Mucosa of stomach (tissue), 1 donor: ENCODE measurements at regions not wholly inside any gene's neighbourhood (a gene's known extent, or its start where the extent isn't known, plus 50 kb on each side); places are given as distances from the start of the nearest gene placed in this dataset.

Experiments used
- H3K27me3 ChIP-seq: one replicate; pipeline ENCODE4 v1.7.0; 2013; ENCODE audit warnings: mild to moderate bottlenecking, low read length; ENCODE audit not compliant: control insufficient read depth, insufficient read depth
- H3K36me3 ChIP-seq: one replicate; pipeline ENCODE4 v1.7.0; 2013; ENCODE audit warnings: low read length; ENCODE audit not compliant: control insufficient read depth, insufficient read depth
- H3K4me1 ChIP-seq: one replicate; pipeline ENCODE4 v1.7.0; 2013; ENCODE audit warnings: mild to moderate bottlenecking, low read length; ENCODE audit not compliant: control insufficient read depth, insufficient read depth
- H3K4me3 ChIP-seq: one replicate; pipeline ENCODE4 v1.7.0; 2013; ENCODE audit warnings: low read length
- H3K9ac ChIP-seq: one replicate; pipeline ENCODE4 v1.7.0; 2013; ENCODE audit warnings: mild to moderate bottlenecking, low read length, moderate library complexity
- H3K9me3 ChIP-seq: one replicate; pipeline ENCODE4 v1.7.0; 2013; ENCODE audit warnings: mild to moderate bottlenecking, low read length, moderate library complexity; ENCODE audit not compliant: control insufficient read depth
- donor health status: Pancreatic carcinoma.

GRCh38 chr2:220440731-220441130, 813.3 kb downstream of the SLC4A3 start:
- Histone ChIP-seq H3K36me3 (no peaks in the 10 kb centered on the region), H3K27me3 (no peaks in the 10 kb centered on the region), H3K9ac (no peak overlapping the region), H3K4me1 (no peaks in the 10 kb centered on the region), H3K4me3 (no peak overlapping the region), H3K9me3 (no peaks in the 10 kb centered on the region)

DNA sequence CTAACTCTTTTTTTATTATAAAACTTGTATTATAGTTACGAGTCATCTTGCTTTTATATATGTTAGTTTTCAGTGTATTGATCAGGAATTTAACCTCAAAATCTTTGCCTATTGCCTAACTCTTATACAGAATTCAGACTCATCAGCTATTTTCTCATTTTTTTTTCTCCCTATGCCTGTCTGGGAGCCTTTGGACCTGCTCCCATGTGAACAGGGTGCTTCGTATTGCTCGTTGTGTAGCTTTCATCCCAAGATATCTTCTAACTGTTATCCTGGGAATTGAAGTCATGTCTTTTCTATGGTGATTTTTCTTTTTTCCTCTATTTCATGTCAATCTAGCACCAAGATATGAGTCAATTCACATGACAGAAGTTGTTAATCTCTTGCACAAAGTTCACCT, 814.0 kb downstream of the SLC4A3 start:
- Histone ChIP-seq H3K4me3 (no peak overlapping the region), H3K27me3 (no peaks in the 10 kb centered on the region), H3K4me1 (no peaks in the 10 kb centered on the region), H3K36me3 (no peaks in the 10 kb centered on the region), H3K9ac (no peak overlapping the region), H3K9me3 (no peaks in the 10 kb centered on the region)

DNA sequence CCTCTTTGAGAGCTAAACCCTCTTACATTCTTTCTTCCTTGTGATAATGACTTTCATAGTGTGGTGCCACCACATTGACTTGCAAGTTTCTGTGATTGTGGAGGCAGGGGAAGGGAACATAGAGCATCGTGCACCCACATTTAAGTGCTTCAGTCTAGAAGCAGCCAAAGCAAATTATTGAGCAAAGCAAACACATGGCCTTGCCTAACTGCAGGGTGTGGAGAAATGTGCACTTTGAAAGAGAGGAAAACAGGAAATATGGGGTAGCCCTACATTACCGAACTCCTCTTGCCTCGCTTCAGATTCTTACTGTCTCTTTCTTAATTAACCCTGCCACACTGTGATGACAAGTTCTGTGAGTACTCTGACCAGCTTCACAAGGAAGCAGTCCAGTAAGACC, 814.6 kb downstream of the SLC4A3 start:
- H3K9me3 ChIP-seq, result no peaks in the 10 kb centered on the region
- no peaks in the 10 kb centered on the region for H3K4me1 ChIP-seq
- no peaks in the 10 kb centered on the region for H3K27me3 ChIP-seq
- no peaks in the 10 kb centered on the region for H3K36me3 ChIP-seq
- no peak overlapping the region for H3K4me3 ChIP-seq
- H3K9ac ChIP-seq, result no peak overlapping the region

GRCh38 chr2:220445429-220446105, 818.1 kb downstream of the SLC4A3 start:
- Histone ChIP-seq H3K27me3 (no peaks in the 10 kb centered on the region), H3K4me1 (no peaks in the 10 kb centered on the region), H3K4me3 (no peak overlapping the region), H3K9ac (no peak overlapping the region), H3K36me3 (no peaks in the 10 kb centered on the region), H3K9me3 (no peaks in the 10 kb centered on the region)

- H3K36me3 ChIP-seq, result no peaks in the 10 kb centered on the region
- H3K27me3 ChIP-seq, result no peaks in the 10 kb centered on the region
- no peak overlapping the region for H3K4me3 ChIP-seq
- H3K4me1 ChIP-seq, result no peaks in the 10 kb centered on the region
- no peak overlapping the region for H3K9ac ChIP-seq
- no peaks in the 10 kb centered on the region for H3K9me3 ChIP-seq
Observed at GRCh38 chr2:220446106-220446712, 818.8 kb downstream of the SLC4A3 start.

- H3K27me3 ChIP-seq, result no peaks in the 10 kb centered on the region
- H3K4me1 ChIP-seq, result no peaks in the 10 kb centered on the region
- no peaks in the 10 kb centered on the region for H3K9me3 ChIP-seq
- no peak overlapping the region for H3K9ac ChIP-seq
- H3K36me3 ChIP-seq, result no peaks in the 10 kb centered on the region
- no peak overlapping the region for H3K4me3 ChIP-seq
Observed at GRCh38 chr2:220450846-220451245, 823.4 kb downstream of the SLC4A3 start.

- Histone ChIP-seq H3K36me3 (no peaks in the 10 kb centered on the region), H3K9me3 (no peaks in the 10 kb centered on the region), H3K4me3 (no peak overlapping the region), H3K9ac (no peak overlapping the region), H3K4me1 (no peaks in the 10 kb centered on the region), H3K27me3 (no peaks in the 10 kb centered on the region)
Observed at GRCh38 chr2:220451438-220451837, 824.0 kb downstream of the SLC4A3 start.

DNA sequence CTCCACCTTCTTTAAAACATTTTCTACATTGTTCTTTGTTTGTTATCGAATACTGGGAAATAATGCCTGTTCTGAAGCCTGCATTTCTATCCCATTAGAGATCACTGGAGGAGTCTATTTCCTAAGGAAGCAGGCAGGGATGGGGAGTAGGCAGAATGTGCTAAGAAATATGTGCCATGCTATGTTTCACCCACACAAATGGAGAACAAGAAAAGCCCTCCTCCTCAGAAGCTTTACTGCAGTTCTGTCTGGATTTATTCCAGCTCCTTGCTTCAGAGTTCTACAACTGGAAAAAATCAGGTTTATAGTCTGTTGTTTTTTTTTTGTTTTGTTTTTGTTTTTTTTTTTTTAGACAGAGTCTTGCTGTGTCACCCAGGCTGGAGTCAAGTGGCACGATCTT, 825.1 kb downstream of the SLC4A3 start:
- Histone ChIP-seq H3K4me1 (no peaks in the 10 kb centered on the region), H3K9ac (no peak overlapping the region), H3K27me3 (no peaks in the 10 kb centered on the region), H3K4me3 (no peak overlapping the region), H3K9me3 (no peaks in the 10 kb centered on the region), H3K36me3 (no peaks in the 10 kb centered on the region)

- H3K4me1 ChIP-seq, result no peaks in the 10 kb centered on the region
- H3K4me3 ChIP-seq, result no peak overlapping the region
- no peaks in the 10 kb centered on the region for H3K27me3 ChIP-seq
- H3K9ac ChIP-seq, result no peak overlapping the region
- no peaks in the 10 kb centered on the region for H3K9me3 ChIP-seq
- H3K36me3 ChIP-seq, result no peaks in the 10 kb centered on the region
Observed at GRCh38 chr2:220455351-220455990, 828.0 kb downstream of the SLC4A3 start.

GRCh38 chr2:220458051-220458450, 830.6 kb downstream of the SLC4A3 start:
- H3K9ac ChIP-seq, result no peak overlapping the region
- H3K9me3 ChIP-seq, result no peaks in the 10 kb centered on the region
- H3K4me3 ChIP-seq, result no peak overlapping the region
- H3K36me3 ChIP-seq, result no peaks in the 10 kb centered on the region
- no peaks in the 10 kb centered on the region for H3K27me3 ChIP-seq
- H3K4me1 ChIP-seq, result no peaks in the 10 kb centered on the region

- no peaks in the 10 kb centered on the region for H3K9me3 ChIP-seq
- H3K4me3 ChIP-seq, result no peak overlapping the region
- no peaks in the 10 kb centered on the region for H3K4me1 ChIP-seq
- H3K27me3 ChIP-seq, result no peaks in the 10 kb centered on the region
- H3K9ac ChIP-seq, result no peak overlapping the region
- H3K36me3 ChIP-seq, result no peaks in the 10 kb centered on the region
Observed at GRCh38 chr2:220460257-220460985, 833.0 kb downstream of the SLC4A3 start.

GRCh38 chr2:220463876-220464275, 836.4 kb downstream of the SLC4A3 start:
- Histone ChIP-seq H3K4me1 (no peaks in the 10 kb centered on the region), H3K9me3 (no peaks in the 10 kb centered on the region), H3K27me3 (no peaks in the 10 kb centered on the region), H3K36me3 (no peaks in the 10 kb centered on the region), H3K9ac (no peak overlapping the region), H3K4me3 (no peak overlapping the region)
